HEK293 (cell line): ENCODE measurements at regions not wholly inside any gene's neighbourhood (a gene's known extent, or its start where the extent isn't known, plus 50 kb on each side); places are given as distances from the start of the nearest gene placed in this dataset.

Source experiments
- MZF1 ChIP-seq: fragments of 450-650 bp; formaldehyde crosslinking; IDR thresholded peaks from 2 replicates; pipeline ENCODE4 v1.5.1; 2017; ENCODE audit warnings: missing biosample characterization, missing genetic modification characterization, borderline replicate concordance
- ZNF274 ChIP-seq, 2 experiments: fragments of 200-500 bp in 1 of 2; fragments of 450-650 bp in 1 of 2; sonication (Bioruptor generic) in 1 of 2; formaldehyde crosslinking in 1 of 2; IDR thresholded peaks; 2 replicates each; pipeline versions ENCODE4 v1.5.1 to v1.6.1; 2014 to 2016; ENCODE audit warnings: borderline replicate concordance in 1 of 2, inconsistent platforms in 1 of 2, low read length in 1 of 2, missing biosample characterization in 1 of 2, missing genetic modification characterization in 1 of 2
- ZNF585B ChIP-seq: fragments of 450-650 bp; formaldehyde crosslinking; IDR thresholded peaks from 2 replicates; pipeline ENCODE4 v1.5.1; 2016; ENCODE audit warnings: missing biosample characterization, missing genetic modification characterization
- ZSCAN30 ChIP-seq: fragments of 450-650 bp; IDR thresholded peaks from 2 replicates; pipeline ENCODE4 v1.5.1; 2018; ENCODE audit warnings: missing biosample characterization, mild to moderate bottlenecking, missing genetic modification characterization, moderate library complexity
- TF ChIP-seq, protein P1 (sequence below): sonication (generic); formaldehyde crosslinking; IDR thresholded peaks from 2 replicates; pipeline ENCODE4 v1.8.1; 2022; ENCODE audit warnings: mild to moderate bottlenecking, moderate library complexity, missing genetic modification reagents
- TF ChIP-seq, protein P2 (sequence below): fragments of 450-650 bp; formaldehyde crosslinking; IDR thresholded peaks from 2 replicates; pipeline ENCODE4 v1.5.1; 2016; ENCODE audit warnings: missing biosample characterization, missing genetic modification characterization
- TF ChIP-seq, protein P3 (sequence below): fragments of 450-650 bp; IDR thresholded peaks from 2 replicates; pipeline ENCODE4 v1.5.1; 2018; ENCODE audit warnings: missing biosample characterization, missing genetic modification characterization
- TF ChIP-seq, protein P4 (sequence below): fragments of 450-650 bp; formaldehyde crosslinking; IDR thresholded peaks from 2 replicates; pipeline ENCODE4 v1.5.1; 2016; ENCODE audit warnings: missing biosample characterization, missing genetic modification characterization
- TF ChIP-seq, protein P5 (sequence below): fragments of 450-650 bp; formaldehyde crosslinking; IDR thresholded peaks from 2 replicates; pipeline ENCODE4 v1.5.1; 2016; ENCODE audit warnings: missing biosample characterization, missing genetic modification characterization
- TF ChIP-seq, protein P6 (sequence below): fragments of 450-650 bp; formaldehyde crosslinking; IDR thresholded peaks from 2 replicates; pipeline ENCODE4 v1.5.1; 2016; ENCODE audit warnings: missing biosample characterization, missing genetic modification characterization

DNA sequence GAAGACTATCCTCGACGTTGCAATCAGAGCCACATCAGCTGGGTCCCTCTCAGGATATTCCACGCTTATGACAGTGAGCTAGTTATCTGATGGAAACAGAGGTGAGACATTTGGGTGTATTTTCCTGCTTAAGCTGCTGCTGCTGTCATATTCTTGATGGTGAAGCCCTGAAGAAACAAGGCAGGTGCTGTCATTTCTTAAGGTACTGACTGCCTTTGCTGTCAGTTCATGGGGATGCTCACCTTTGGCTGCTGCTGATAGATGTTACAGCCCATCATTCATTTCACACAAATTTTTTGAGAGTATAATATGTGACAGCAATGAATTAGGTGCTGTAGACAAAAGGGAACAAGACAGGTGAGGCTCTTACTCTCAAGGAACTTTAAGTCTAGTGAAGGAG lies 577.4 kb downstream of the LMO4 start:
- TF ChIP-seq, protein P1, sequence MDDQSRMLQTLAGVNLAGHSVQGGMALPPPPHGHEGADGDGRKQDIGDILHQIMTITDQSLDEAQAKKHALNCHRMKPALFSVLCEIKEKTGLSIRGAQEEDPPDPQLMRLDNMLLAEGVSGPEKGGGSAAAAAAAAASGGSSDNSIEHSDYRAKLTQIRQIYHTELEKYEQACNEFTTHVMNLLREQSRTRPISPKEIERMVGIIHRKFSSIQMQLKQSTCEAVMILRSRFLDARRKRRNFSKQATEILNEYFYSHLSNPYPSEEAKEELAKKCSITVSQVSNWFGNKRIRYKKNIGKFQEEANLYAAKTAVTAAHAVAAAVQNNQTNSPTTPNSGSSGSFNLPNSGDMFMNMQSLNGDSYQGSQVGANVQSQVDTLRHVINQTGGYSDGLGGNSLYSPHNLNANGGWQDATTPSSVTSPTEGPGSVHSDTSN (CRISPR knock-in tag), result no peak
- TF ChIP-seq ZNF585B (no peak), ZSCAN30 (tag by site-specific recombination) (no peak), ZNF274 (IDR thresholded peaks at IDR 0.05; ENCODE audit: low read length) (no peak), ZNF274 (tag by site-specific recombination; IDR thresholded peaks at IDR 0.05; ENCODE audit: borderline replicate concordance) (no peak), MZF1 (tag by site-specific recombination) (no peak)
- TF ChIP-seq, protein P2, sequence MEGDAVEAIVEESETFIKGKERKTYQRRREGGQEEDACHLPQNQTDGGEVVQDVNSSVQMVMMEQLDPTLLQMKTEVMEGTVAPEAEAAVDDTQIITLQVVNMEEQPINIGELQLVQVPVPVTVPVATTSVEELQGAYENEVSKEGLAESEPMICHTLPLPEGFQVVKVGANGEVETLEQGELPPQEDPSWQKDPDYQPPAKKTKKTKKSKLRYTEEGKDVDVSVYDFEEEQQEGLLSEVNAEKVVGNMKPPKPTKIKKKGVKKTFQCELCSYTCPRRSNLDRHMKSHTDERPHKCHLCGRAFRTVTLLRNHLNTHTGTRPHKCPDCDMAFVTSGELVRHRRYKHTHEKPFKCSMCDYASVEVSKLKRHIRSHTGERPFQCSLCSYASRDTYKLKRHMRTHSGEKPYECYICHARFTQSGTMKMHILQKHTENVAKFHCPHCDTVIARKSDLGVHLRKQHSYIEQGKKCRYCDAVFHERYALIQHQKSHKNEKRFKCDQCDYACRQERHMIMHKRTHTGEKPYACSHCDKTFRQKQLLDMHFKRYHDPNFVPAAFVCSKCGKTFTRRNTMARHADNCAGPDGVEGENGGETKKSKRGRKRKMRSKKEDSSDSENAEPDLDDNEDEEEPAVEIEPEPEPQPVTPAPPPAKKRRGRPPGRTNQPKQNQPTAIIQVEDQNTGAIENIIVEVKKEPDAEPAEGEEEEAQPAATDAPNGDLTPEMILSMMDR, result no peak
- TF ChIP-seq, protein P3, sequence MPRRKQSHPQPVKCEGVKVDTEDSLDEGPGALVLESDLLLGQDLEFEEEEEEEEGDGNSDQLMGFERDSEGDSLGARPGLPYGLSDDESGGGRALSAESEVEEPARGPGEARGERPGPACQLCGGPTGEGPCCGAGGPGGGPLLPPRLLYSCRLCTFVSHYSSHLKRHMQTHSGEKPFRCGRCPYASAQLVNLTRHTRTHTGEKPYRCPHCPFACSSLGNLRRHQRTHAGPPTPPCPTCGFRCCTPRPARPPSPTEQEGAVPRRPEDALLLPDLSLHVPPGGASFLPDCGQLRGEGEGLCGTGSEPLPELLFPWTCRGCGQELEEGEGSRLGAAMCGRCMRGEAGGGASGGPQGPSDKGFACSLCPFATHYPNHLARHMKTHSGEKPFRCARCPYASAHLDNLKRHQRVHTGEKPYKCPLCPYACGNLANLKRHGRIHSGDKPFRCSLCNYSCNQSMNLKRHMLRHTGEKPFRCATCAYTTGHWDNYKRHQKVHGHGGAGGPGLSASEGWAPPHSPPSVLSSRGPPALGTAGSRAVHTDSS (tag by site-specific recombination), result no peak
- TF ChIP-seq, protein P4, sequence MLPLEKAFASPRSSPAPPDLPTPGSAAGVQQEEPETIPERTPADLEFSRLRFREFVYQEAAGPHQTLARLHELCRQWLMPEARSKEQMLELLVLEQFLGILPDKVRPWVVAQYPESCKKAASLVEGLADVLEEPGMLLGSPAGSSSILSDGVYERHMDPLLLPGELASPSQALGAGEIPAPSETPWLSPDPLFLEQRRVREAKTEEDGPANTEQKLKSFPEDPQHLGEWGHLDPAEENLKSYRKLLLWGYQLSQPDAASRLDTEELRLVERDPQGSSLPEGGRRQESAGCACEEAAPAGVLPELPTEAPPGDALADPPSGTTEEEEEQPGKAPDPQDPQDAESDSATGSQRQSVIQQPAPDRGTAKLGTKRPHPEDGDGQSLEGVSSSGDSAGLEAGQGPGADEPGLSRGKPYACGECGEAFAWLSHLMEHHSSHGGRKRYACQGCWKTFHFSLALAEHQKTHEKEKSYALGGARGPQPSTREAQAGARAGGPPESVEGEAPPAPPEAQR (tag by site-specific recombination), result no peak
- TF ChIP-seq, protein P5, sequence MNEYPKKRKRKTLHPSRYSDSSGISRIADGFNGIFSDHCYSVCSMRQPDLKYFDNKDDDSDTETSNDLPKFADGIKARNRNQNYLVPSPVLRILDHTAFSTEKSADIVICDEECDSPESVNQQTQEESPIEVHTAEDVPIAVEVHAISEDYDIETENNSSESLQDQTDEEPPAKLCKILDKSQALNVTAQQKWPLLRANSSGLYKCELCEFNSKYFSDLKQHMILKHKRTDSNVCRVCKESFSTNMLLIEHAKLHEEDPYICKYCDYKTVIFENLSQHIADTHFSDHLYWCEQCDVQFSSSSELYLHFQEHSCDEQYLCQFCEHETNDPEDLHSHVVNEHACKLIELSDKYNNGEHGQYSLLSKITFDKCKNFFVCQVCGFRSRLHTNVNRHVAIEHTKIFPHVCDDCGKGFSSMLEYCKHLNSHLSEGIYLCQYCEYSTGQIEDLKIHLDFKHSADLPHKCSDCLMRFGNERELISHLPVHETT, result no peak
- TF ChIP-seq, protein P6, sequence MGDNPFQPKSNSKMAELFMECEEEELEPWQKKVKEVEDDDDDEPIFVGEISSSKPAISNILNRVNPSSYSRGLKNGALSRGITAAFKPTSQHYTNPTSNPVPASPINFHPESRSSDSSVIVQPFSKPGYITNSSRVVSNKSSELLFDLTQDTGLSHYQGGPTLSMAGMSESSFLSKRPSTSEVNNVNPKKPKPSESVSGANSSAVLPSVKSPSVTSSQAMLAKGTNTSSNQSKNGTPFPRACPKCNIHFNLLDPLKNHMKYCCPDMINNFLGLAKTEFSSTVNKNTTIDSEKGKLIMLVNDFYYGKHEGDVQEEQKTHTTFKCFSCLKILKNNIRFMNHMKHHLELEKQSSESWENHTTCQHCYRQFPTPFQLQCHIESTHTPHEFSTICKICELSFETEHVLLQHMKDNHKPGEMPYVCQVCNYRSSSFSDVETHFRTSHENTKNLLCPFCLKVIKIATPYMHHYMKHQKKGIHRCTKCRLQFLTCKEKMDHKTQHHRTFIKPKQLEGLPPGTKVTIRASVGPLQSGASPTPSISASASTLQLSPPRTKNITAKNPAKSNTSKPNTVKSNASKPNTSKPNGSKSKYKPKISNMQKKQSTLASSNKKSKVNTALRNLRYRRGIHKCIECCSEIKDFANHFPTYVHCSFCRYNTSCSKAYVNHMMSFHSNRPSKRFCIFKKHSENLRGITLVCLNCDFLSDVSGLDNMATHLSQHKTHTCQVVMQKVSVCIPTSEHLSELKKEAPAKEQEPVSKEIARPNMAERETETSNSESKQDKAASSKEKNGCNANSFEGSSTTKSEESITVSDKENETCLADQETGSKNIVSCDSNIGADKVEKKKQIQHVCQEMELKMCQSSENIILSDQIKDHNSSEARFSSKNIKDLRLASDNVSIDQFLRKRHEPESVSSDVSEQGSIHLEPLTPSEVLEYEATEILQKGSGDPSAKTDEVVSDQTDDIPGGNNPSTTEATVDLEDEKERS (tag by site-specific recombination), result no peak
